Fibroblast of peridontal ligament (primary cell): ENCODE measurements at regions not wholly inside any gene's neighbourhood (a gene's known extent, or its start where the extent isn't known, plus 50 kb on each side); places are given as distances from the start of the nearest gene placed in this dataset.

ENCODE experiments used
- DNase-seq: peaks from one replicate; pipeline ENCODE4 v3.0.0-alpha.2; 2010; ENCODE audit errors: extremely low read depth

- DNase-seq, result no peak
Measured at GRCh38 chr11:91810871-91811270, 413.7 kb upstream of the FAT3 start.

DNA sequence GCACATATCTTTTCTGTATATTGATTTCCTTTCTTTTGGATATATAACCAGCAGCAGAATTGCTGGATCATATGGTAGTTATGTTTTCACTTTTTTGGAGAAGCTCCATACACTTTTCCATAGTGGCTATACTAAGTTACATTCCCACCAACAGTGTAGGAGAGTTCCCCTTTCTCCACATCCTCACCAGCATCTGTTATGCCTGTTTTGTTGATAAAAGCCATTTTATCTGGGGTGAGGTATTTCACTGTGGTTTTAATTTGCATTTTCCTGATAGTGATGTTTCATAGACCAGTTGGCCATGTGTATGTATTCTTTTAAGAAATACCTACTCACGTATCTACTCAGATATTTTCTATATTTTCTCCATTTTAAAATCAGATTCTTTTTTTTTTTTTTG, 419.3 kb upstream of the FAT3 start:
- no peak for DNase-seq

DNA sequence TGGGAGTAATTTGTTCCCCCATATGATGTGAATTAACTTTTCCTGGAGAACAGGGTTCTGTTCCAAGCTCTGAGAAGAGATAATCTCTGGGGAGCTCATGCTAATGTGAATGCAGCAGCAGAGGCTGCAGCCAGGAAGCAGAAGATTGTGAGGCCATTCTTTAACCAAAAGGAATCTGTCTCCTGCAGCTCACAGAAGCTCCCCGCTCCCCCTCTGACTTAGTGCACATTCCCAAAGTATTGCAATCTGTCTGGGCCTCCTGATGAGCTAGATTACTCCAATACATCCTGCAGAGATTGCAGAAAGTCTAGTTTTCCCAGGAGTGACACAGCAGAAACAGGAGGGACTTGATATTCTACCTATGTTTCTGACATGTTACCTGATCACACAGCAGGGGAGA, 420.6 kb upstream of the FAT3 start:
- no peak for DNase-seq

- no peak for DNase-seq
Measured at GRCh38 chr11:91802475-91802874, 422.1 kb upstream of the FAT3 start.

DNA sequence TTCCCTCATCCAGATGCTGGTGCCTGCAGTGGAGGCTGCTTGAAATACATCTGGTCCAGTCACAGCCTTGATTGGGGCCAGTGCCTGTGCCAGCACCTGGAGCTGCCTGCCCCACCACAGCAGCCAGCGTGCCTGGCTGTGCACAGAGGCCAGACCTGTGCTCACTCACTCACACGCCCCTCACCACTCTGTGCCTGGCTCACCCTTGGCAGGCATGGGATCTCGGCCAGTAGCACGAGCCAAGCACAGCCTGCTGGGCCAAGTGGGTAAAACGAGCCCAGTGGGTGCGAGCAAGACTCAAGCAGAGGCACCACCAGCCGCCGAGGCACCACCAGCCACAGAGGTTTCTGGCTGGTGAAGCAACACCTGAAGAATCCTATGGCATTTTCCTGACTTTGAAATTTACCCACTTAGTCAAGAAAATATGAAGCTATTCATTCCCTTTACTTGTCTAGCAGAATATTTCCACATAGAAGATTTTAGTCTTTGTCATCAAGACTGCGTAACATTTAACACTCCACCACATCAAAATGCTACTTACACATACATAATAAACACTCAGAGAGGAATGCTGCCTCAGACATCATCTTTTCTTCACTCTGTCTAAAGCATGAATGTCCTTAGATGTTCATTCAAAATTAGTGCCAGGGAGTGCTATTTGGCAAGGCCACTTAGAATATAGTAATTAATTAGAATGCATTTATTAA, 424.3 kb upstream of the FAT3 start:
- no peak for DNase-seq

GRCh38 chr11:91798240-91798639, 426.4 kb upstream of the FAT3 start:
- DNase-seq, result no peak

GRCh38 chr11:91796999-91797398, 427.6 kb upstream of the FAT3 start:
- DNase-seq, result no peak

GRCh38 chr11:91795139-91795887, 429.3 kb upstream of the FAT3 start:
- no peak for DNase-seq

GRCh38 chr11:91794146-91794545, 430.5 kb upstream of the FAT3 start:
- no peak for DNase-seq

DNA sequence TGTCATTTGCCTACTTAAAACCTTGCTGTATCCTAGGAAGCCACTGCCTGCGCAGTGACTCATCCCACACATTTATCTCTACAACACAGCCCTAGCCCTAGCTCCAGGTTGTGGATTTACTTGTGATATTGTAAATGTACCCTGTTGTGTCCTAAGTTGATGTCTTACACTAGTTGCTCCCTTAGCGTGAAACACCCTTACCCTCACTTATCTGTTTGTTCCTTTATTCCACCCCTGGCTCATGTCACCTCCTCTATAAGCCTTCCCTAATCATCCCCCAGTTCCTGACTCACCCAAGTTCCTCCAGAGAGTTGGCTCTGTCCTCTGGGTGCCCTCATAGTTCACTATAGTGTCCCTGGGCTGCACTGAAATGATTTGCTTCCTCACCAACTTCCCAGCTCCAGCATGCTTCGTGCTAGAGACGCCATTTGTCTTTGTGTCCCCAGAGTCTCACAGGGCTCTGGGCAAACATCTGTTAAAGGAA, 431.8 kb upstream of the FAT3 start:
- DNase-seq, result no peak

- no peak for DNase-seq
Measured at GRCh38 chr11:91791171-91791468, 433.5 kb upstream of the FAT3 start.

- no peak for DNase-seq
Measured at GRCh38 chr11:91790346-91791170, 434.1 kb upstream of the FAT3 start.

GRCh38 chr11:91788764-91789163, 435.9 kb upstream of the FAT3 start:
- DNase-seq, result no peak

DNA sequence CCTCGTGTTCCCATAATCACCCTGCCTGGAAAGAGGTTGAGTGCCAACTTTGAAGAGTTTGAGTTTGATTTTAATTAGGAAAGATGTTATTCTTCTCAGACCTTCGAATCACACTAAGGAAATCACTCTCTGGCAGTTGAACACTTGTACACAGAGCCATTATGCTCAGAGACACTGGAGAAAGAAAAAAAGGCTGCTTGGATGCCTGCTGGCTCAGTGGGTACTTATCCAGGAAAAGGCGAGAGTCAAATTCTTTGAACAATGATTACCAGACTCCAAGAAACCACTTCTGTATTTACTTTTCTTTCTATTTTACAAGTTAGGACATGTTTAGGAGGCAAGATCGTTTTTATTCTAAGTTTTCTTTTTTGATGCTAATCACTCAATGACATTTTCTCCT, 438.5 kb upstream of the FAT3 start:
- no peak for DNase-seq

GRCh38 chr11:91783173-91783572, 441.4 kb upstream of the FAT3 start:
- no peak for DNase-seq

DNA sequence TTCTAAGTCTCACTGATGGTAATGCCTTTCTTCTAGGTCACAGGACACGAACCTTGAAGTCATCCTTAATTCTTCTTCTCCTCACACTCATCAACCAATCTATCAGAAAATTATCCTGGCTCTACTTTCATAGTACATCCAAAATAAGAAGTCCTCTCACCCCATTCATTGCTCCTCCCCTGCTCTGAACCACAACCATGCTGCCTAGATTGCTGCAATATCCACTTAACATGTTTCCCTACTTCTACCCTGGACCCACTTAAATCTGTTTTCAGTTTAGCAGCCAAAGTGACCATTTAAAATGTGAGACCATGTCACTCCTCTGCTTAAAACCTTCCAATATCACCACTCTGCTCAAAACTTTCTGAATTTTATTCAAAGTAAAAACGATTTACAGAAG, 445.9 kb upstream of the FAT3 start:
- DNase-seq, result no peak

GRCh38 chr11:91776655-91777054, 448.0 kb upstream of the FAT3 start:
- DNase-seq, result no peak

DNA sequence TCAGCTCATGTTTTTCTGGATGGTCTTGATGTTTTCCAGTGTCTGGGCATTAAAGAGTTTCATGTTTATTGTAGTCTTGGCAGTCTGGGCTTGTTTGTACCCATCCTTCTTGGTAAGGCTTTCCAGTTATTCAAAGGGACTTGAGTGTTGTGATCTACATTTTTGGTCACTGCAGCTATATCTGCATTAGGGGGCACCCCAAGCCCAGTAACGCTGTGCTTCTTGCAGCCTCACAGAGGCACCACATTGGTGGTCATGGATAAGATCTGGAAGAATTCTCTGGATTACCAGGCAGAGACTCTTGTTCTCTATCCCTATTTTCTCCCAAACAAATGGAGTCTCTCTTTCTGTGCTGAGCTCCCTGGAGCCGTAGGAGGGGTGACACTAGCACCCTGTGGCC, 451.5 kb upstream of the FAT3 start:
- DNase-seq, result no peak

DNA sequence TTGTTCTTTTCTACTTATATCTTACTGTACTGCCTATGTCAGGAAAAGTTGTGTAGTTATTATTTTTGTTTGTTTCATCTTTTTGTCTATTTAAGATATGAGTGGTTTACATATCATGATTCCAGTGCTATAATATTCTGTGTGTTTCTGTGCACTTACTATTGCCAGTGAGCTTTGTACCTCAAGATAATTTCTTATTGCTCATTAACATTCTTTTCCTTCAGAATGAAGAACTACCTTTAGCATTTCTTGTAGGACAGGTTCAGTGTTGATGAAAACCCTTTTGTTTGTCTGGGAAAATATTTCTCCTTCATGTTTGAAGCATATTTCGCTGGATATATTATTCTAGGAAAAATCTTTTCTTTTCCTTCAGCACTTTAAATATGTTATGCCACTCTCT, 452.7 kb upstream of the FAT3 start:
- DNase-seq, result no peak

- no peak for DNase-seq
Measured at GRCh38 chr11:91768783-91769182, 455.8 kb upstream of the FAT3 start.

- no peak for DNase-seq
Measured at GRCh38 chr11:91763331-91763730, 461.3 kb upstream of the FAT3 start.

GRCh38 chr11:91761406-91762025, 463.1 kb upstream of the FAT3 start:
- no peak for DNase-seq
